Neuronal stem cell (in vitro differentiated cells): ENCODE measurements at regions not wholly inside any gene's neighbourhood (a gene's known extent, or its start where the extent isn't known, plus 50 kb on each side); places are given as distances from the start of the nearest gene placed in this dataset.

Experiments used
- DNase-seq: peaks from one replicate; pipeline ENCODE4 v3.0.0-alpha.2; 2013; ENCODE audit warnings: low spot score
- H2AFZ ChIP-seq: one replicate; pipeline ENCODE4 v1.6.1; 2013; ENCODE audit warnings: mild to moderate bottlenecking, low read length, inconsistent platforms
- H2AK5ac ChIP-seq: 2 replicates; pipeline ENCODE4 v1.6.1; 2013; ENCODE audit warnings: low read depth, mild to moderate bottlenecking, inconsistent platforms, low read length, moderate library complexity, mixed read lengths
- H2BK120ac ChIP-seq: 2 replicates; pipeline ENCODE4 v1.6.1; 2013; ENCODE audit warnings: low read depth, mild to moderate bottlenecking, inconsistent platforms, low read length, moderate library complexity, mixed read lengths
- H2BK12ac ChIP-seq: one replicate; pipeline ENCODE4 v1.6.1; 2013; ENCODE audit warnings: low read length, inconsistent platforms
- H2BK15ac ChIP-seq: 2 replicates; pipeline ENCODE4 v1.6.1; 2013; ENCODE audit warnings: mild to moderate bottlenecking, low read length, inconsistent platforms, mixed read lengths
- H2BK5ac ChIP-seq: one replicate; pipeline ENCODE4 v1.6.1; 2013; ENCODE audit warnings: inconsistent platforms, mild to moderate bottlenecking, low read length, moderate library complexity
- H3K14ac ChIP-seq: one replicate; pipeline ENCODE4 v1.6.1; 2013; ENCODE audit warnings: low read length, inconsistent platforms
- H3K18ac ChIP-seq: 2 replicates; pipeline ENCODE4 v1.6.1; 2013; ENCODE audit warnings: low read length, inconsistent platforms
- H3K23ac ChIP-seq: 2 replicates; pipeline ENCODE4 v1.6.1; 2013; ENCODE audit warnings: low read depth, mild to moderate bottlenecking, mixed read lengths, low read length, inconsistent platforms; ENCODE audit not compliant: poor library complexity
- H3K27ac ChIP-seq: replicated peaks from 3 replicates; pipeline ENCODE4 v1.5.1; 2013; ENCODE audit warnings: low read length, inconsistent platforms
- H3K27me3 ChIP-seq, 3 experiments: 2 replicates each; pipeline ENCODE4 v1.6.1; 2013; ENCODE audit warnings: low read length in 3 of 3, mild to moderate bottlenecking in 2 of 3, inconsistent platforms in 1 of 3, low read depth in 1 of 3, mixed read lengths in 1 of 3, moderate library complexity in 1 of 3; ENCODE audit not compliant: control insufficient read depth in 3 of 3, insufficient read depth in 3 of 3
- H3K36me3 ChIP-seq, 2 donors: replicated peaks in 1 of 2; 2 replicates each; pipeline ENCODE4 v1.6.1; 2013; ENCODE audit warnings: low read length in 2 of 2; ENCODE audit not compliant: control insufficient read depth in 2 of 2, insufficient read depth in 2 of 2
- H3K4ac ChIP-seq: 2 replicates; pipeline ENCODE4 v1.6.1; 2013; ENCODE audit warnings: inconsistent platforms, mild to moderate bottlenecking, low read length, moderate library complexity
- H3K4me1 ChIP-seq, 2 donors: 1 replicate in 1 of 2; 2 replicates in 1 of 2; pipeline ENCODE4 v1.6.1; 2013; ENCODE audit warnings: low read length in 2 of 2, low read depth in 1 of 2; ENCODE audit not compliant: control insufficient read depth in 2 of 2, insufficient read depth in 1 of 2
- H3K4me2 ChIP-seq: one replicate; pipeline ENCODE4 v1.6.1; 2013; ENCODE audit warnings: mild to moderate bottlenecking, low read length, inconsistent platforms; ENCODE audit not compliant: insufficient read depth, poor library complexity, severe bottlenecking
- H3K4me3 ChIP-seq, 2 donors: 2 replicates each; pipeline ENCODE4 v1.5.1; 2013; ENCODE audit warnings: low read length in 2 of 2, mild to moderate bottlenecking in 2 of 2, inconsistent platforms in 1 of 2, moderate library complexity in 1 of 2
- H3K79me1 ChIP-seq: one replicate; pipeline ENCODE4 v1.6.1; 2013; ENCODE audit warnings: low read depth, mild to moderate bottlenecking, inconsistent platforms, low read length, moderate library complexity
- H3K9ac ChIP-seq: one replicate; pipeline ENCODE4 v1.6.1; 2013; ENCODE audit warnings: mild to moderate bottlenecking, low read depth, low read length, inconsistent platforms; ENCODE audit not compliant: poor library complexity
- H3K9me3 ChIP-seq, 2 donors: replicated peaks in 1 of 2; 2 replicates each; pipeline versions ENCODE3 to v1.6.1; 2013; ENCODE audit warnings: low read length in 2 of 2, mild to moderate bottlenecking in 2 of 2, inconsistent platforms in 1 of 2, low read depth in 1 of 2, mixed read lengths in 1 of 2, moderate library complexity in 1 of 2; ENCODE audit not compliant: control insufficient read depth in 2 of 2, insufficient read depth in 1 of 2
- H4K8ac ChIP-seq: one replicate; pipeline ENCODE4 v1.6.1; 2013; ENCODE audit warnings: low read depth, mild to moderate bottlenecking, inconsistent platforms, low read length, moderate library complexity
- H4K91ac ChIP-seq: one replicate; pipeline ENCODE4 v1.6.1; 2013; ENCODE audit warnings: low read length, low read depth, mild to moderate bottlenecking, inconsistent platforms; ENCODE audit not compliant: poor library complexity
- WGBS, 2 donors: extraction: QIAGEN DNeasy Blood & Tissue Kit; methylation state at CpG; one replicate each; pipeline ENCODE4 v1.1.7; 2013; ENCODE audit warnings: missing lambda C conversion rate in 2 of 2, mixed read lengths in 1 of 2; ENCODE audit not compliant: insufficient read length in 2 of 2, insufficient replicate concordance in 1 of 2; ENCODE audit errors: extremely low coverage in 2 of 2; 5-methylcytosine and 5-hydroxymethylcytosine counted together

- Histone ChIP-seq H2BK12ac (no peak overlapping the region), H2BK120ac (no peak overlapping the region), H3K23ac (no peak overlapping the region), H3K14ac (no peak overlapping the region), H2AK5ac (no peak overlapping the region), H3K4me1 (no peaks in the 10 kb centered on the region), H3K27me3 (no peaks in the 10 kb centered on the region), H3K27ac (no peak overlapping the region), H2BK15ac (no peak overlapping the region), H3K9me3 (no peaks in the 10 kb centered on the region), H3K9ac (no peak overlapping the region), H2BK5ac (no peak overlapping the region), H3K4me2 (no peak overlapping the region), H4K8ac (no peak overlapping the region), H2AFZ (no peak overlapping the region), H3K4ac (no peak overlapping the region), H3K79me1 (no peaks in the 10 kb centered on the region), H4K91ac (no peak overlapping the region), H3K18ac (no peak overlapping the region), H3K4me3 (no peak overlapping the region), H3K36me3 (no peaks in the 10 kb centered on the region)
- no CpG with 5 or more reads among the region's 2 CpGs for WGBS, 2 donors
- no peak for DNase-seq
Measured at GRCh38 chr13:73450583-73450982, 391.8 kb downstream of the KLF5 start.

GRCh38 chr13:73449252-73449651, 390.4 kb downstream of the KLF5 start:
- H3K4me3 ChIP-seq: no peak overlapping the region
- no CpG with 5 or more reads among the region's 1 CpG for WGBS, 2 donors
- no peaks in the 10 kb centered on the region for H3K36me3 ChIP-seq
- H2AK5ac ChIP-seq: no peak overlapping the region
- no peaks in the 10 kb centered on the region for H3K27me3 ChIP-seq
- H3K27ac ChIP-seq: no peak overlapping the region
- H2BK15ac ChIP-seq: no peak overlapping the region
- H3K4me1 ChIP-seq: no peaks in the 10 kb centered on the region
- no peak overlapping the region for H3K4me2 ChIP-seq
- H3K23ac ChIP-seq: no peak overlapping the region
- no peaks in the 10 kb centered on the region for H3K9me3 ChIP-seq
- H4K8ac ChIP-seq: no peak overlapping the region
- H4K91ac ChIP-seq: no peak overlapping the region
- no peak overlapping the region for H3K4ac ChIP-seq
- no peaks in the 10 kb centered on the region for H3K79me1 ChIP-seq
- DNase-seq: no peak
- no peak overlapping the region for H2BK120ac ChIP-seq
- no peak overlapping the region for H3K14ac ChIP-seq
- H2BK5ac ChIP-seq: no peak overlapping the region
- H3K9ac ChIP-seq: no peak overlapping the region
- H3K18ac ChIP-seq: no peak overlapping the region
- no peak overlapping the region for H2AFZ ChIP-seq
- H2BK12ac ChIP-seq: no peak overlapping the region

GRCh38 chr13:73440296-73440895, 381.6 kb downstream of the KLF5 start:
- H2BK12ac ChIP-seq: no peak overlapping the region

GRCh38 chr13:73433890-73434289, 375.1 kb downstream of the KLF5 start:
- Histone ChIP-seq H4K8ac (no peak overlapping the region), H3K9ac (no peak overlapping the region), H3K36me3 (no peaks in the 10 kb centered on the region), H3K9me3 (peaks cover 0 to 2% of the 10 kb centered on the region in 2 donors), H2BK5ac (no peak overlapping the region), H3K4ac (no peak overlapping the region), H3K27ac (no peak overlapping the region), H2BK12ac (no peak overlapping the region), H3K18ac (no peak overlapping the region), H2BK15ac (no peak overlapping the region), H2AK5ac (no peak overlapping the region), H2AFZ (no peak overlapping the region), H3K14ac (no peak overlapping the region), H3K79me1 (no peaks in the 10 kb centered on the region), H3K4me3 (no peak overlapping the region), H3K4me2 (no peak overlapping the region), H4K91ac (no peak overlapping the region), H3K4me1 (no peaks in the 10 kb centered on the region), H3K27me3 (no peaks in the 10 kb centered on the region), H3K23ac (no peak overlapping the region), H2BK120ac (no peak overlapping the region)
- no CpG with 5 or more reads among the region's 2 CpGs for WGBS, 2 donors
- DNase-seq: no peak

More at GRCh38 chr13:73440296-73440895, 381.6 kb downstream of the KLF5 start:
- Histone ChIP-seq H2BK5ac (no peak overlapping the region), H3K18ac (no peak overlapping the region), H3K9me3 (peaks cover 8 to 13% of the 10 kb centered on the region in 2 donors), H3K9ac (no peak overlapping the region), H4K91ac (no peak overlapping the region), H3K23ac (no peak overlapping the region), H3K4ac (no peak overlapping the region), H2BK120ac (no peak overlapping the region), H4K8ac (no peak overlapping the region), H3K4me2 (no peak overlapping the region), H3K4me3 (no peak overlapping the region), H3K27ac (no peak overlapping the region), H2AK5ac (no peak overlapping the region), H2AFZ (no peak overlapping the region), H3K36me3 (no peaks in the 10 kb centered on the region), H3K79me1 (no peaks in the 10 kb centered on the region), H2BK15ac (no peak overlapping the region), H3K4me1 (no peaks in the 10 kb centered on the region), H3K14ac (no peak overlapping the region), H3K27me3 (no peaks in the 10 kb centered on the region)
- no CpG with 5 or more reads among the region's 3 CpGs for WGBS, 2 donors
- no peak for DNase-seq
